Thyroid gland (tissue), 4 donors: ENCODE measurements at regions not wholly inside any gene's neighbourhood (a gene's known extent, or its start where the extent isn't known, plus 50 kb on each side); places are given as distances from the start of the nearest gene placed in this dataset.

Experiments used
- POLR2A ChIP-seq, 2 donors: fragments of 450-650 bp; IDR thresholded peaks; one replicate each; pipeline ENCODE4 v1.6.1; 2017; ENCODE audit warnings: antibody characterized with exemption in 2 of 2, mild to moderate bottlenecking in 2 of 2, moderate library complexity in 1 of 2
- TF ChIP-seq, protein P1 (sequence below), 6 experiments: fragments of 200-600 bp in 3 of 6; fragments of 450-650 bp in 3 of 6; sonication (generic) in 3 of 6; IDR thresholded peaks; one replicate each; pipeline ENCODE4 v1.5.1; 2016 to 2019; ENCODE audit warnings: antibody characterized with exemption in 6 of 6, mild to moderate bottlenecking in 2 of 6, inconsistent platforms in 1 of 6, moderate library complexity in 1 of 6

DNA sequence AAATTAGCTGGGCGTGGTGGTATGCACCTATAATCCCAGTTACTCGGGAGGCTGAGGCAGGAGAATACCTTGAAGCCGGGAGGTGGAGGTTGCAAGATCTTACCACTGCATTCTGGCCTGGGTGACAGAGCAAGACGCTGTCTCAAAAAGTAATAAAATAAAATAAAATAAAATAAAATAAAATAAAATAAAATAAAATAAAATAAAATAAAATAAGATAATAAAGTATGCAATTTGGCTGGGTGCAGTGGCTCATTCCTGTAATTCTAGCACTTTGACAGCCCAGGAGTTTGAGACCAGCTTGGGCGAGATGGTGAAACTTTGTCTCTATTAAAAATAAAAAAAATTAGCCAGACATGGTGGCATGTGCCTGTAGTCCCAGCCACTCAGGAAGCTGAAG, 85.6 kb upstream of the XPO1 start:
- no peak for TF ChIP-seq POLR2A (IDR thresholded peaks at IDR 0.05)
- TF ChIP-seq, protein P1, sequence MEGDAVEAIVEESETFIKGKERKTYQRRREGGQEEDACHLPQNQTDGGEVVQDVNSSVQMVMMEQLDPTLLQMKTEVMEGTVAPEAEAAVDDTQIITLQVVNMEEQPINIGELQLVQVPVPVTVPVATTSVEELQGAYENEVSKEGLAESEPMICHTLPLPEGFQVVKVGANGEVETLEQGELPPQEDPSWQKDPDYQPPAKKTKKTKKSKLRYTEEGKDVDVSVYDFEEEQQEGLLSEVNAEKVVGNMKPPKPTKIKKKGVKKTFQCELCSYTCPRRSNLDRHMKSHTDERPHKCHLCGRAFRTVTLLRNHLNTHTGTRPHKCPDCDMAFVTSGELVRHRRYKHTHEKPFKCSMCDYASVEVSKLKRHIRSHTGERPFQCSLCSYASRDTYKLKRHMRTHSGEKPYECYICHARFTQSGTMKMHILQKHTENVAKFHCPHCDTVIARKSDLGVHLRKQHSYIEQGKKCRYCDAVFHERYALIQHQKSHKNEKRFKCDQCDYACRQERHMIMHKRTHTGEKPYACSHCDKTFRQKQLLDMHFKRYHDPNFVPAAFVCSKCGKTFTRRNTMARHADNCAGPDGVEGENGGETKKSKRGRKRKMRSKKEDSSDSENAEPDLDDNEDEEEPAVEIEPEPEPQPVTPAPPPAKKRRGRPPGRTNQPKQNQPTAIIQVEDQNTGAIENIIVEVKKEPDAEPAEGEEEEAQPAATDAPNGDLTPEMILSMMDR (IDR thresholded peaks at IDR 0.05): no peak
